Body of pancreas (tissue), 4 donors: ENCODE measurements at regions not wholly inside any gene's neighbourhood (a gene's known extent, or its start where the extent isn't known, plus 50 kb on each side); places are given as distances from the start of the nearest gene placed in this dataset.

ENCODE experiments used
- ATAC-seq: fragments of 150-250 bp; one replicate; pipeline ENCODE4 v1.9.1; 2016
- DNase-seq, 4 donors: peaks; one replicate each; pipeline ENCODE4 v3.0.0-alpha.2; 2019
- H3K27ac ChIP-seq, 4 donors: fragments of 200-600 bp; sonication (generic); 1 replicate in 3 of 4; 2 replicates in 1 of 4; pipeline versions ENCODE4 v1.5.1 to v1.6.1; 2016 to 2019; ENCODE audit warnings: mild to moderate bottlenecking in 1 of 4, mixed read lengths in 1 of 4, moderate library complexity in 1 of 4
- H3K27me3 ChIP-seq, 2 donors: fragments of 200-600 bp; sonication (generic); one replicate each; pipeline ENCODE4 v1.6.0; 2016; ENCODE audit warnings: mild to moderate bottlenecking in 1 of 2
- H3K36me3 ChIP-seq, 2 donors: fragments of 200-600 bp; sonication (generic); replicated peaks in 1 of 2; 2 replicates each; pipeline ENCODE4 v1.5.1; 2016; ENCODE audit warnings: low read depth in 2 of 2; ENCODE audit not compliant: insufficient read depth in 1 of 2
- H3K4me1 ChIP-seq: fragments of 200-600 bp; sonication (generic); one replicate; pipeline ENCODE4 v1.6.0; 2016
- H3K4me3 ChIP-seq, 2 donors: fragments of 200-600 bp; sonication (generic); 1 replicate in 1 of 2; 2 replicates in 1 of 2; pipeline ENCODE4 v1.5.1; 2016 to 2019
- H3K9me3 ChIP-seq, 3 donors: fragments of 200-600 bp; sonication (generic); 1 replicate in 2 of 3; 2 replicates in 1 of 3; pipeline ENCODE4 v1.5.1; 2016
- CTCF ChIP-seq, 7 experiments: fragments of 450-650 bp in 4 of 7; fragments of 200-600 bp in 3 of 7; sonication (generic) in 3 of 7; IDR thresholded peaks; one replicate each; pipeline ENCODE4 v1.5.1; 2016 to 2019; ENCODE audit warnings: antibody characterized with exemption in 7 of 7
- POLR2A ChIP-seq, 3 donors: fragments of 450-650 bp; IDR thresholded peaks; one replicate each; pipeline ENCODE4 v1.6.1; 2016; ENCODE audit warnings: antibody characterized with exemption in 3 of 3, mild to moderate bottlenecking in 2 of 3
- WGBS, 2 donors: methylation state at CpG; one replicate each; pipeline ENCODE4 v1.1.5; 2017; 5-methylcytosine and 5-hydroxymethylcytosine counted together
- intact Hi-C: fragments of 100-400 bp; cut with DNase I; formaldehyde crosslinking; loops from one replicate; pipeline ENCODE4 v1.15.1; 2023

GRCh38 chr5:87010736-87011135 lies 256.9 kb upstream of the RASA1 start:
- intact Hi-C loops: no loop called here
- ATAC-seq (no peak), DNase-seq (no peak)
- no peaks in the 10 kb centered on the region for H3K4me1 ChIP-seq
- H3K27ac ChIP-seq: no peak overlapping the region
- WGBS, 2 donors: 45 to 57% methylated on average over 3 of the region's 3 CpGs
- TF ChIP-seq POLR2A (IDR thresholded peaks at IDR 0.05): no peak
- H3K9me3 ChIP-seq: no peaks in the 10 kb centered on the region
- H3K4me3 ChIP-seq: no peak overlapping the region
- no peaks in the 10 kb centered on the region for H3K27me3 ChIP-seq
- no peaks in the 10 kb centered on the region for H3K36me3 ChIP-seq

GRCh38 chr5:87015901-87016300 lies 251.8 kb upstream of the RASA1 start:
- TF ChIP-seq CTCF (IDR thresholded peaks at IDR 0.05) (no peak), POLR2A (IDR thresholded peaks at IDR 0.05) (no peak)
- Histone ChIP-seq H3K4me1 (peaks cover 11% of the 10 kb centered on the region), H3K9me3 (no peaks in the 10 kb centered on the region), H3K36me3 (no peaks in the 10 kb centered on the region), H3K27ac (peak overlapping the region in 1 of 4 donors; percentile 32), H3K27me3 (no peaks in the 10 kb centered on the region), H3K4me3 (no peak overlapping the region)
- DNase-seq (no peak), ATAC-seq (no peak)
- WGBS, 2 donors: 35 to 37% methylated on average over 1 of the region's 1 CpG
- intact Hi-C loops: no loop called here

- Histone ChIP-seq H3K36me3 (no peaks in the 10 kb centered on the region), H3K27me3 (no peaks in the 10 kb centered on the region), H3K9me3 (no peaks in the 10 kb centered on the region), H3K27ac (peak overlapping the region in 1 of 4 donors; percentile 14), H3K4me1 (peaks cover 11% of the 10 kb centered on the region), H3K4me3 (no peak overlapping the region)
- ATAC-seq: peak; percentile 71
- intact Hi-C loops: no loop called here
- TF ChIP-seq CTCF (IDR thresholded peaks at IDR 0.05): no peak
- no peak for TF ChIP-seq POLR2A (IDR thresholded peaks at IDR 0.05)
- DNase-seq: peak; percentile 24 to 68 (median 56)
- WGBS, 2 donors: 20 to 34% methylated on average over 2 to 4 of the region's 4 CpGs
Observed at GRCh38 chr5:87020099-87020934, 247.4 kb upstream of the RASA1 start.

- DNase-seq (no peak), ATAC-seq (no peak)
- WGBS, 2 donors: 67 to 70% methylated on average over 6 of the region's 6 CpGs
- H3K36me3 ChIP-seq: no peaks in the 10 kb centered on the region
- TF ChIP-seq POLR2A (IDR thresholded peaks at IDR 0.05): no peak
- TF ChIP-seq CTCF (IDR thresholded peaks at IDR 0.05): no peak
- H3K27me3 ChIP-seq: no peaks in the 10 kb centered on the region
- intact Hi-C loops: no loop called here
- H3K27ac ChIP-seq: no peak overlapping the region
- H3K4me1 ChIP-seq: peaks cover 11% of the 10 kb centered on the region
- no peaks in the 10 kb centered on the region for H3K9me3 ChIP-seq
- no peak overlapping the region for H3K4me3 ChIP-seq
Observed at GRCh38 chr5:87022415-87022814, 245.3 kb upstream of the RASA1 start.

- TF ChIP-seq CTCF (IDR thresholded peaks at IDR 0.05): no peak
- TF ChIP-seq POLR2A (IDR thresholded peaks at IDR 0.05): no peak
- H3K27ac ChIP-seq: no peak overlapping the region
- no peaks in the 10 kb centered on the region for H3K27me3 ChIP-seq
- no peaks in the 10 kb centered on the region for H3K9me3 ChIP-seq
- no peak for ATAC-seq
- no peaks in the 10 kb centered on the region for H3K4me1 ChIP-seq
- no peak for DNase-seq
- H3K36me3 ChIP-seq: no peaks in the 10 kb centered on the region
- intact Hi-C loops: no loop called here
- H3K4me3 ChIP-seq: no peak overlapping the region
- 38 to 54% methylated on average over 1 of the region's 1 CpG for WGBS, 2 donors
Observed at GRCh38 chr5:87027570-87027969, 240.1 kb upstream of the RASA1 start.
